CD4-positive, alpha-beta T cell (primary cell): ENCODE measurements at regions not wholly inside any gene's neighbourhood (a gene's known extent, or its start where the extent isn't known, plus 50 kb on each side); places are given as distances from the start of the nearest gene placed in this dataset.

Experiments
- ATAC-seq: fragments of 200-7000 bp; cut with Tn5 transposase; one replicate; pipeline ENCODE4 v1.10.0; 2022; ENCODE audit warnings: mild to moderate bottlenecking; ENCODE audit not compliant: poor library complexity
- CTCF ChIA-PET: fragments of 350-600 bp; sonication (Branson Sonifier 250); formaldehyde crosslinking; loops from one replicate; lab custom pipeline; 2021; ENCODE audit warnings: antibody characterized with exemption, inconsistent platforms; lab: Charles Lee
- POLR2A ChIA-PET: fragments of 350-600 bp; sonication (Branson Sonifier 250); formaldehyde crosslinking; loops from one replicate; lab custom pipeline; 2021; ENCODE audit warnings: antibody characterized with exemption, inconsistent platforms; lab: Charles Lee
- DNase-seq, 14 experiments: peaks; one replicate each; pipeline ENCODE4 v3.0.0-alpha.2; 2013 to 2020; ENCODE audit warnings: mixed read lengths in 2 of 14
- H3K27ac ChIP-seq, 2 donors: one replicate each; pipeline versions ENCODE4 v1.5.1 to v1.7.0; 2013; ENCODE audit warnings: low read length in 2 of 2, low read depth in 1 of 2, mild to moderate bottlenecking in 1 of 2
- H3K27me3 ChIP-seq, 2 experiments: 1 replicate in 1 of 2; 2 replicates in 1 of 2; pipeline versions ENCODE4 v1.6.1 to v1.7.0; 2013; ENCODE audit warnings: low read length in 2 of 2, control low read depth in 1 of 2, mild to moderate bottlenecking in 1 of 2, moderate library complexity in 1 of 2; ENCODE audit not compliant: insufficient read depth in 2 of 2, control insufficient read depth in 1 of 2
- H3K36me3 ChIP-seq: one replicate; pipeline ENCODE4 v1.6.1; 2013; ENCODE audit warnings: low read length, control low read depth; ENCODE audit not compliant: insufficient read depth
- H3K4me1 ChIP-seq: one replicate; pipeline ENCODE4 v1.6.1; 2013; ENCODE audit warnings: low read length, control low read depth; ENCODE audit not compliant: insufficient read depth
- H3K4me3 ChIP-seq: one replicate; pipeline ENCODE4 v1.5.1; 2013; ENCODE audit warnings: mild to moderate bottlenecking, low read length, moderate library complexity
- H3K9me3 ChIP-seq, 2 experiments: 1 replicate in 1 of 2; 2 replicates in 1 of 2; pipeline versions ENCODE4 v1.6.1 to v1.7.0; 2013; ENCODE audit warnings: low read length in 2 of 2, mild to moderate bottlenecking in 2 of 2, control low read depth in 1 of 2, moderate library complexity in 1 of 2; ENCODE audit not compliant: control insufficient read depth in 1 of 2, insufficient read depth in 1 of 2
- H3K27ac Mint-ChIP-seq: one replicate; pipeline ENCODE4 v1.8.0; 2020; ENCODE audit warnings: mixed read lengths
- H3K27me3 Mint-ChIP-seq: one replicate; pipeline ENCODE4 v1.8.0; 2021; ENCODE audit warnings: mixed read lengths
- H3K36me3 Mint-ChIP-seq: one replicate; pipeline ENCODE4 v1.8.0; 2021; ENCODE audit warnings: low read depth, mixed read lengths
- H3K4me1 Mint-ChIP-seq: one replicate; pipeline ENCODE4 v1.8.0; 2021; ENCODE audit warnings: low read depth, mixed read lengths
- H3K4me3 Mint-ChIP-seq: one replicate; pipeline ENCODE4 v1.8.0; 2020; ENCODE audit warnings: mild to moderate bottlenecking, mixed read lengths
- H3K9me3 Mint-ChIP-seq: one replicate; pipeline ENCODE4 v1.8.0; 2020; ENCODE audit warnings: mixed read lengths
- CTCF ChIP-seq: fragments of 200-600 bp; IDR thresholded peaks from one replicate; pipeline ENCODE4 v1.8.0; 2022; ENCODE audit warnings: antibody characterized with exemption, mild to moderate bottlenecking
- intact Hi-C, 2 experiments: fragments of 100-400 bp; cut with DNase I in 1 of 2; cut with micrococcal nuclease in 1 of 2; formaldehyde crosslinking; loops; one replicate each; pipeline versions ENCODE4 v1.15.1 to v1.9.0; 2023 to 2025; cut with DNase I, micrococcal nuclease

DNA sequence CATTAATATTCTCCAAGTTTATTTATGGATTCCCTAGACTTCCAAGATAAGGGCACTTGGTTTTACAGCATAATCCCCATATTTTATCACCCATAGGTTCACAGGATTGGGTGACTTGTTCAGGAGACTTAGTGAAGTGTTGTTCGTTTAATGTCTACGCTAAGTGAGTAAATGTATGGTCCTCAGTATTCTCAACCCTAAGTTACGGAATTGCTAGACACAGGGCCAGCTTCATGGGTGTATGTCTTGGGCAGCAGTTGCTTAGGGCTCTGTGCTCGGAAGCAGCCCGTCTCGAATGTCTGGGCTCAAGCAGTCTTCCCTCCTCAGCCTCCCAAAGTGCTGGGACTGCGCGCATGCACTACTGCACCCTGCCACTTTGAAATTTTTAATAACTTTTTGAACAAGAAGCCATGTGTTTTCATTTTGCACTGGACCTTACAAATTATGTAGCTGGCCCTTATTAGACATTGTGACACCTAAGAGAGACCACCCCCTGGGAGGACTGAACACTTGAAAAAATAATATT is 91.5 kb upstream of the ZNF217 start:
- ATAC-seq, result no peak
- no peaks in the 10 kb centered on the region for H3K9me3 Mint-ChIP-seq
- H3K27ac ChIP-seq, result no peak overlapping the region
- DNase-seq, result no peak
- H3K4me3 Mint-ChIP-seq, result no peak overlapping the region
- H3K4me3 ChIP-seq, result no peak overlapping the region
- intact Hi-C loops, result no loop called here
- H3K27ac Mint-ChIP-seq, result no peak overlapping the region
- H3K4me1 ChIP-seq, result peaks cover 9% of the 10 kb centered on the region
- H3K4me1 Mint-ChIP-seq, result peaks cover 14% of the 10 kb centered on the region
- ChIA-PET CTCF (interaction anchor here (1.0 to 1.3 kb wide), 2 partner anchors 23 to 231 kb away, joined by 3 to 4 read pairs; no protein-coding TSS in a partner anchor), POLR2A (interaction anchor here (1.2 kb wide), 1 partner anchor 76 kb away, joined by 4 read pairs; no protein-coding TSS in a partner anchor)
- no peaks in the 10 kb centered on the region for H3K27me3 ChIP-seq
- no peaks in the 10 kb centered on the region for H3K36me3 Mint-ChIP-seq
- no peaks in the 10 kb centered on the region for H3K27me3 Mint-ChIP-seq
- no peak for TF ChIP-seq CTCF
- no peaks in the 10 kb centered on the region for H3K9me3 ChIP-seq
- no peaks in the 10 kb centered on the region for H3K36me3 ChIP-seq

GRCh38 chr20:53683506-53683905 is 89.9 kb upstream of the ZNF217 start:
- Histone ChIP-seq H3K27ac (no peak overlapping the region), H3K9me3 (no peaks in the 10 kb centered on the region), H3K4me1 (peaks cover 9% of the 10 kb centered on the region), H3K4me3 (no peak overlapping the region), H3K36me3 (no peaks in the 10 kb centered on the region), H3K27me3 (no peaks in the 10 kb centered on the region)
- Mint-ChIP-seq H3K9me3 (no peaks in the 10 kb centered on the region), H3K4me3 (no peak overlapping the region), H3K27me3 (no peaks in the 10 kb centered on the region), H3K27ac (no peak overlapping the region), H3K36me3 (no peaks in the 10 kb centered on the region), H3K4me1 (peaks cover 29% of the 10 kb centered on the region)
- TF ChIP-seq CTCF, result no peak
- POLR2A ChIA-PET, result interaction anchor here (1.0 kb wide), 1 partner anchor 61 kb away, joined by 3 read pairs; no protein-coding TSS in a partner anchor
- CTCF ChIA-PET, result no interaction called here
- DNase-seq (no peak), ATAC-seq (no peak)
- intact Hi-C loops, result no loop called here

DNA sequence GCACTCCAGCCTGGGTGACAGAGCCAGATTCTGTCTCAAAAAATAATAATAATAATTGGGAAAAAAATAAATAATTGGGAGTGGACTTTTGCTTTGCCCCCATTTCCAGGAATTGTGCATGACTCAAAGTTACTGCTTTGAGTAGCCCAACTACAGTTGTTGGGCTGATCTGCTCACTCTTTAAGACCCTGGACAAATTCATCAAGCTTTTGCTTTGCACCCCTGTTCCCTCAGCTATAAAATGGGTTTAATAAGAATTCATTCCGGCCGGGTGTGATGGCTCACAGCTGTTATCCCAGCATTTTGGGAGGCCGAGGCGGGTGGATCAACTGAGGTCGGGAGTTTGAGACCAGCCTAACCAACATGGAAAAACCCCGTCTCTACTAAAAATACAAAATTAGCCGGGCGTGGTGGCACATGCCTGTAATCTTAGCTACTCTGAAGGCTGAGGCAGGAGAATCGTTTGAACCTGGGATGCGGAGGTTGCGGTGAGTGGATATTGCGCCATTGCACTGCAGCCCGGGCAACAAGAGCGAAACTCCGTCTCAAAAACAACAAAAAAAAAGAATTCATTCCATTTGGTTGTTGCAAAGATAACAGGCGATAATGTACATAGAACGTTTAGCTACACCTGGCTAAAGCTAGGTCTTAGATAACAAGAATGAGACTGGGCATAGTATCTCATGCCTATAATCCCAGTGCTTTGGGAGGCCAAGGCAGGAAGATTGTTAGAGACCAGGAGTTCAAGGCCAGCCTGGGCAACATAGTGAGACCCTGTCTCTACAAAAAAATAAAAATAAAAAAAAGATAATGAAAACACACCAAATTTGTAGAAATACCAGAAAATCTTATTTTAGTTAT is 87.9 kb upstream of the ZNF217 start:
- no peak for ATAC-seq
- POLR2A ChIA-PET, result no interaction called here
- CTCF ChIA-PET, result interaction anchor here (1.4 kb wide), 1 partner anchor 21 kb away, joined by 4 read pairs; no protein-coding TSS in a partner anchor
- H3K27me3 Mint-ChIP-seq, result no peaks in the 10 kb centered on the region
- no peak overlapping the region for H3K4me3 Mint-ChIP-seq
- H3K9me3 Mint-ChIP-seq, result no peaks in the 10 kb centered on the region
- no peak for DNase-seq
- Histone ChIP-seq H3K4me1 (peaks cover 15% of the 10 kb centered on the region), H3K27me3 (no peaks in the 10 kb centered on the region), H3K27ac (no peak overlapping the region), H3K9me3 (no peaks in the 10 kb centered on the region), H3K4me3 (no peak overlapping the region), H3K36me3 (no peaks in the 10 kb centered on the region)
- no peak overlapping the region for H3K27ac Mint-ChIP-seq
- intact Hi-C loops, result no loop called here
- H3K36me3 Mint-ChIP-seq, result no peaks in the 10 kb centered on the region
- no peak for TF ChIP-seq CTCF
- peaks cover 42% of the 10 kb centered on the region for H3K4me1 Mint-ChIP-seq
